H1 (cell line): ENCODE measurements at regions not wholly inside any gene's neighbourhood (a gene's known extent, or its start where the extent isn't known, plus 50 kb on each side); places are given as distances from the start of the nearest gene placed in this dataset.

Experiments used
- CHD7 ChIP-seq: fragments of 300-600 bp; sonication (generic); IDR thresholded peaks from 2 replicates; pipeline ENCODE4 v1.7.1; 2012; ENCODE audit warnings: low read length, moderate library complexity, mild to moderate bottlenecking, inconsistent platforms; ENCODE audit not compliant: insufficient replicate concordance

DNA sequence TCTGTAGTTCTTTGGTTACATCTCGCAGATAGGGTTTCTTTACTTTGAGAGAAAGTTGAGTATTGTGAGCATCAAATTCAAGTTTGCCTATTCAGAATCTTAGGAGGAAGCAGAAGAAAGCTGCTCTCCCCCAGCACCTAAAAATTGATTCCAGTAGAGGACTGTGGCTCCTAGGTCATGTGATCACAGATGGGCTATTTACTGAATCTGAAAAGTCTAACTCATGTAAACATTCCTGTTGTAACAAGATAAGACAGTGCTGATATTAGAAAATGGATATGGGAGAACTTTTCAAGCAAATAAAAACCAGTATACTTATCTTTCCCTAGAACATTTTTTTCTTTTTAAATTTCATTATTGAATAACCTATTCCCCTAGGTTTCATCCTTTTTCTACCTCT lies 308.4 kb upstream of the SLITRK3 start (continued):
- TF ChIP-seq CHD7: no peak
